CD4-positive, alpha-beta memory T cell (primary cell): ENCODE measurements at regions not wholly inside any gene's neighbourhood (a gene's known extent, or its start where the extent isn't known, plus 50 kb on each side); places are given as distances from the start of the nearest gene placed in this dataset.
A peak's percentile ranks its signal among the peaks of the same experiment; 100 is the strongest.

Source experiments
- CTCF ChIA-PET: fragments of 350-600 bp; sonication (Branson Sonifier 250); formaldehyde crosslinking; loops from one replicate; lab custom pipeline; 2021; ENCODE audit warnings: inconsistent platforms; ENCODE audit not compliant: partially characterized antibody; lab: Charles Lee
- POLR2A ChIA-PET: fragments of 350-600 bp; sonication (Branson Sonifier 250); formaldehyde crosslinking; loops from one replicate; lab custom pipeline; 2021; ENCODE audit not compliant: partially characterized antibody; lab: Charles Lee
- DNase-seq, 5 donors: peaks; one replicate each; pipeline versions ENCODE4 v3.0.0 to v3.0.0-alpha.2; 2020 to 2022; ENCODE audit warnings: mixed read lengths in 1 of 5
- H3K27ac ChIP-seq: one replicate; pipeline ENCODE4 v1.7.0; 2013; ENCODE audit warnings: low read depth, low read length
- H3K27me3 ChIP-seq: 2 replicates; pipeline ENCODE4 v1.7.0; 2013; ENCODE audit warnings: mild to moderate bottlenecking, low read length, moderate library complexity; ENCODE audit not compliant: insufficient read depth
- H3K36me3 ChIP-seq: 2 replicates; pipeline ENCODE4 v1.7.0; 2013; ENCODE audit warnings: mild to moderate bottlenecking, low read length, moderate library complexity; ENCODE audit not compliant: insufficient read depth
- H3K4me1 ChIP-seq: 2 replicates; pipeline ENCODE4 v1.7.0; 2013; ENCODE audit warnings: mild to moderate bottlenecking, low read length, moderate library complexity; ENCODE audit not compliant: insufficient read depth
- H3K4me3 ChIP-seq, 2 donors: one replicate each; pipeline ENCODE4 v1.7.0; 2013; ENCODE audit warnings: low read length in 2 of 2, mild to moderate bottlenecking in 1 of 2
- H3K9me3 ChIP-seq, 2 donors: one replicate each; pipeline ENCODE4 v1.7.0; 2013; ENCODE audit warnings: low read length in 2 of 2, control low read depth in 1 of 2; ENCODE audit not compliant: control insufficient read depth in 1 of 2
- H3K27ac Mint-ChIP-seq, 7 donors: one replicate each; pipeline ENCODE4 v1.8.0; 2020 to 2021; ENCODE audit warnings: mixed read lengths in 7 of 7, mild to moderate bottlenecking in 6 of 7, inconsistent platforms in 3 of 7, moderate library complexity in 3 of 7
- H3K27me3 Mint-ChIP-seq, 2 donors: one replicate each; pipeline ENCODE4 v1.8.0; 2020 to 2021; ENCODE audit warnings: mixed read lengths in 2 of 2
- H3K36me3 Mint-ChIP-seq, 2 donors: one replicate each; pipeline ENCODE4 v1.8.0; 2020 to 2021; ENCODE audit warnings: mixed read lengths in 2 of 2, inconsistent platforms in 1 of 2, mild to moderate bottlenecking in 1 of 2
- H3K4me1 Mint-ChIP-seq, 4 donors: one replicate each; pipeline ENCODE4 v1.8.0; 2020 to 2021; ENCODE audit warnings: mixed read lengths in 4 of 4, mild to moderate bottlenecking in 1 of 4
- H3K4me3 Mint-ChIP-seq, 8 donors: one replicate each; pipeline ENCODE4 v1.8.0; 2020 to 2021; ENCODE audit warnings: mixed read lengths in 8 of 8, mild to moderate bottlenecking in 7 of 8, moderate library complexity in 6 of 8, inconsistent platforms in 3 of 8
- H3K9me3 Mint-ChIP-seq, 8 donors: one replicate each; pipeline ENCODE4 v1.8.0; 2020 to 2021; ENCODE audit warnings: mixed read lengths in 8 of 8, mild to moderate bottlenecking in 5 of 8, inconsistent platforms in 3 of 8, moderate library complexity in 1 of 8
- intact Hi-C: fragments of 100-400 bp; cut with micrococcal nuclease; formaldehyde crosslinking; loops from one replicate; pipeline ENCODE4 v1.15.1; 2023

DNA sequence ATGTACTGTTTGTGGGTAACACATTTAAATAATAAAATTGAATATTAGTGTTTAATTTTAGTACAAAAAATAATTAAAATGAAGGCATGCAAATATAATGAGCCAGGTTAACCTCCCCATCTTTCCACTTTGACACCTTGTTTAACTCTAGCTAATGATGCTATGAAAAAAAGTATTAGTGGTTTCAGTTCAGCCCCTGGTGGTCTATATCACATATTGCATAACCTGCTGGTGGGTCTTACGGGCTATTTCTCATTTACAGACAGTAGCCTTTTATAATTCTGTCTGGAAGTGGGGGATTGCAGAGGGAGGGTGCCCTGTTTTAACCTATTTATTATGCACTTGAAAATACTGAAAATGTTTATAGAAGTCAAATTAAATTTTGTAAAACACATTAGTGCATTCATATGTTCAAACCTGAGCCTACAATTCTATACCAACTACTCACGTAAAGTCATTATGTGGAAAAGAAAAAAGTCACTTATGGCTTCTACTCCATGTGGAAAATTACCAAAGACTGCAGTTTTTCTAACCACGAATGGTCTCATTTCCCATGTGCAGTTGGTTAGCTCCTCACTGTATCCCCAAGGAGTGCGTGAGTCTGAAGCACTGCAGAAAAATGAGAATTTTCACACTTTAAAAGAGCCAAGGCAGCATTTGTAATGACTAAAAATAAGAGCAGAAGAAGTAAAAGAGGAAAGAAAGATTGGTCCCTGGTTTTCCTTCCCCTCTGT, 381.0 kb downstream of the MTX2 start:
- Histone ChIP-seq H3K9me3 (no peaks in the 10 kb centered on the region), H3K36me3 (no peaks in the 10 kb centered on the region), H3K27ac (no peak overlapping the region), H3K27me3 (peaks cover 9% of the 10 kb centered on the region), H3K4me3 (no peak overlapping the region), H3K4me1 (no peaks in the 10 kb centered on the region)
- no peak for DNase-seq
- intact Hi-C loops, result no loop called here
- CTCF ChIA-PET, result interaction anchor here (1.0 to 6.9 kb wide), 7 partner anchors 9 to 523 kb away, joined by 3 to 72 read pairs (median 18); no protein-coding TSS in a partner anchor
- POLR2A ChIA-PET, result no interaction called here
- no peak overlapping the region for H3K4me3 Mint-ChIP-seq
- no peaks in the 10 kb centered on the region for H3K9me3 Mint-ChIP-seq
- peaks cover 31 to 36% of the 10 kb centered on the region in 2 donors for H3K27me3 Mint-ChIP-seq
- peaks cover 0 to 6% (median 5%) of the 10 kb centered on the region in 4 donors for H3K4me1 Mint-ChIP-seq
- H3K27ac Mint-ChIP-seq, result no peak overlapping the region
- no peaks in the 10 kb centered on the region for H3K36me3 Mint-ChIP-seq

DNA sequence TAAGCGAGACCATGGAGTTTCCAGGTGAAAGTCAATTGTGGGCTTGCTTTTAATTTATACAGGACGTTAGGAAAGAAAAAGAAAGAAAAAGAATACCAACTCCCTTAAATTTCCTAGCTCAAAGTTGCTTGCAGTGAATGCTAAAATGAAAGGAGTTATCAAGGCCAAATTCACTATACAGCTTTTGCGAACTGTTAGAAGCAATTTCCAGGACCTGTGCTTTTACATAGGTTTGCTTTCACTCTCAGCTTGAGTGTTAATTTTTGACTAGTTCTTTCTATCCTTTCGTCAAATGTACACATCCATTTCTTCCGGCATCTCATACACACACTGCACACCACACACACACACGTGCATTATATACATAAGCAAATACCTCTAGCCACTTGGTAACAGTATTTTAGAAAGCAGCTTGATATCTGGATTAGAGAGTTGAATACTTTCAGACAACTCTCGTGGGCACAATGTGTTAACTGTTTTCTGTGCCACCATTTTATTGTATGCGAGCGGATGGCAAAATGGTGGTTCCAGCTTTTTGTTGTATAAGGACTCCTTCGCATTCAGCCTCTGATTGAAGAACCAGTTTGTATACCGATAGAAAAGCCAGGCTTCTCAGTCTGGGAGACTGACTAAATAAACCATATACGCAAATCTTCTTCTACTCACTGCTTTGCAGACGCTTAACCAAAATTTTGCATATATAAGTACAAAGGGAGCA, 381.8 kb downstream of the MTX2 start:
- H3K27me3 Mint-ChIP-seq, result peaks cover 26 to 39% of the 10 kb centered on the region in 2 donors
- intact Hi-C loops, result no loop called here
- Histone ChIP-seq H3K27me3 (peaks cover 9% of the 10 kb centered on the region), H3K9me3 (no peaks in the 10 kb centered on the region), H3K27ac (no peak overlapping the region), H3K4me3 (no peak overlapping the region), H3K36me3 (no peaks in the 10 kb centered on the region), H3K4me1 (no peaks in the 10 kb centered on the region)
- ChIA-PET POLR2A (no interaction called here), CTCF (interaction anchor here (0.9 to 6.9 kb wide), 24 partner anchors 8 to 524 kb away, joined by 3 to 72 read pairs (median 5); no protein-coding TSS in a partner anchor)
- no peaks in the 10 kb centered on the region for H3K36me3 Mint-ChIP-seq
- no peak overlapping the region for H3K27ac Mint-ChIP-seq
- H3K4me1 Mint-ChIP-seq, result peaks cover 0 to 6% (median 5%) of the 10 kb centered on the region in 4 donors
- H3K9me3 Mint-ChIP-seq, result no peaks in the 10 kb centered on the region
- no peak overlapping the region for H3K4me3 Mint-ChIP-seq
- DNase-seq, result no peak

DNA sequence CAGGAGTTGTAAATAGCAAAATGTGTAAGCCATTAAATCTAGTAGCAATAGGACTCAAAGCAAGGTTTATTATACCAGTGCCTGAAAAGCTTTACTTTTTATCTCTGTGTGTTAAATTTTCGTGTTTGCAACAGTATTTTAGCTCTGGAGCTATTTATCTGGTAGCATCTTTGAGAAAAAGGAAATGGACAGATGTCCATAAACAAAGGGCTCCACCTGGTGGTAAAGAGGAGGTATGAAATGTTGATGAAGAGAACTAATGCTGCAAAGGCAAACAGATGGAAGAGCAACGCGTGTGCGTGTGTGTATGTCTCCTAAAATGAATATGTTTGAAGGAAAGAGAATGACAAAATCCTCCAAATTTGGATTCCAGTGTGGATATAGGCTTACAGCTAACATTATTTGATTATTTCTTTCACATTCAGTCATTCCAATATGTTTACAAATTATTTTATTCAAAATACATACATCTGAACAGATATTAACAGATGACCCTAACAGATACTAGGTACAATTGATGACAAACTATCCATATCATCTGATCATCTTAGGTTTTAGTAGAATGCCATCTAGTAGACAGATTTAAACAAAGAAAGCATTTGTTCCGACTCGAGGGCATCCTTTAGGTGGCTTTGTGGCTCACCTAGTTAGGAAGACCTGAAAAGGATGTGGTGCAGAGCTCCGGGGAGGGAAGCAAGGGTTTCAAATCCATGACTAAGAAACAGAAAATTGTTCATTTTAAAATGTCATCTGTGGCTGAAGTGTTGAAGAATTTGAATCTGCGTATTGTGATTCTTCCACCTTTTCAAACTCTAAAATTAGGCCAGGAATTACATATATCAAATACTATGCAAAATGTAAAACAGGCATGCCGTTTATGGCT, 383.3 kb downstream of the MTX2 start:
- POLR2A ChIA-PET, result interaction anchor here (0.5 kb wide), 1 partner anchor 566 kb away, joined by 3 read pairs; no protein-coding TSS in a partner anchor
- no peaks in the 10 kb centered on the region for H3K4me1 ChIP-seq
- no peaks in the 10 kb centered on the region for H3K36me3 Mint-ChIP-seq
- H3K4me3 ChIP-seq, result no peak overlapping the region
- H3K27ac ChIP-seq, result no peak overlapping the region
- H3K27ac Mint-ChIP-seq, result no peak overlapping the region
- H3K9me3 ChIP-seq, result no peaks in the 10 kb centered on the region
- peak in 4 of 5 donors; percentile 36 to 50 (median 43) for DNase-seq
- no peaks in the 10 kb centered on the region for H3K36me3 ChIP-seq
- peak overlapping the region in 1 of 8 donors; percentile 0 for H3K4me3 Mint-ChIP-seq
- no peaks in the 10 kb centered on the region for H3K27me3 ChIP-seq
- peaks cover 24 to 31% of the 10 kb centered on the region in 2 donors for H3K27me3 Mint-ChIP-seq
- intact Hi-C loops, result loop anchor here (1.0 to 2.0 kb wide), 3 partner anchors 495 to 1286 kb away; no protein-coding TSS in a partner anchor
- CTCF ChIA-PET, result interaction anchor here (0.8 to 6.9 kb wide), 30 partner anchors 8 to 526 kb away, joined by 3 to 72 read pairs (median 5); no protein-coding TSS in a partner anchor
- H3K9me3 Mint-ChIP-seq, result no peaks in the 10 kb centered on the region
- H3K4me1 Mint-ChIP-seq, result peaks cover 0 to 6% (median 5%) of the 10 kb centered on the region in 4 donors

DNA sequence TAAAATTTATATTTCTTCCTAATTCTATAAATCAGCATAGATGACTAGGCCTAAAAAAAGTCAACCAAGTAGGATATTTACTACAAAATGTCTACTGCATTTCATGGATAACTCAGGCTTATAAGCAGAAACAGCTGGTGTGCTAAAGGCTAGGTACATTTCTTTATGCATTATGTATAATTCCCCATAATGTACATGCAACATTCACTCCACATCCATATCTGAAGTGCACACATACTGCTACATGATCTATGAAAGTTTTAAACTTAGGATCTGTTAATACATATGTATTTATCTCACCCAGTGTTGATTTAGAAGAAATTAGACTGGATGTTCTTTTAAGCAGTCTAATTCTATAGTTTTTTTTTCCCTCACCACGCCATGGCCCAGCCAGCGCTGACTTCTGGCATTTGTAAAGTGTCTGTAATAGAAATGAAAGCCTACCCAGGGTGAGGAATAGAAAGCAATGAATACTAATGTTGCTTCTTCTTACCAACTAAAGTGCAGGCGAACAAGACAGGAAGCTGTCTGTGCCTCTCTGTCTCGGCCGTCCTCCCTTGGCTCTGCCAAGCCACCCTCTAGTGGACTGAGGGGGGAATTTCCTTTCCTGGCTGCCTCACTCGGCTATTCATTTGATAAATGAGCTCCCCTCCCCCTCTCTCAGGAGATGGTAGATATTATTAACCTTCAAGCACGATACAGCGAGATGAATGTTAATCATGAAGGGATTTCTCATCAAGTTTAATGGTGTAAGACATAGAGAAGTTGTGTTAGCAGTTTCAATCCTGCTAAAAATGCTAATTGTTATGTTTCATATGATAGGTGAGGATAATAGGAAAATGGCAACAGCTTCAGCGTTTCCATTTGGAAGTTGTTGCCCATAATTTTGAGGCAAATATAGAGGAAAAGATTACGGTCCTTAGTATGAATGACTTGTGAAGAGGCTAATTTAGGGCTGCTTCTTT, 384.5 kb downstream of the MTX2 start:
- H3K9me3 Mint-ChIP-seq, result no peaks in the 10 kb centered on the region
- Histone ChIP-seq H3K4me3 (no peak overlapping the region), H3K4me1 (no peaks in the 10 kb centered on the region), H3K27ac (no peak overlapping the region), H3K36me3 (no peaks in the 10 kb centered on the region), H3K27me3 (no peaks in the 10 kb centered on the region), H3K9me3 (no peaks in the 10 kb centered on the region)
- no peak overlapping the region for H3K4me3 Mint-ChIP-seq
- ChIA-PET POLR2A (no interaction called here), CTCF (interaction anchor here (0.9 to 6.9 kb wide), 8 partner anchors 10 to 527 kb away, joined by 3 to 72 read pairs (median 13); no protein-coding TSS in a partner anchor)
- H3K27me3 Mint-ChIP-seq, result peaks cover 23 to 34% of the 10 kb centered on the region in 2 donors
- intact Hi-C loops, result loop anchor here (2.0 kb wide), 1 partner anchor 1287 kb away; no protein-coding TSS in a partner anchor
- H3K4me1 Mint-ChIP-seq, result peaks cover 0 to 6% (median 5%) of the 10 kb centered on the region in 4 donors
- peak in 2 of 5 donors; percentile 6 for DNase-seq
- H3K36me3 Mint-ChIP-seq, result no peaks in the 10 kb centered on the region
- H3K27ac Mint-ChIP-seq, result no peak overlapping the region

DNA sequence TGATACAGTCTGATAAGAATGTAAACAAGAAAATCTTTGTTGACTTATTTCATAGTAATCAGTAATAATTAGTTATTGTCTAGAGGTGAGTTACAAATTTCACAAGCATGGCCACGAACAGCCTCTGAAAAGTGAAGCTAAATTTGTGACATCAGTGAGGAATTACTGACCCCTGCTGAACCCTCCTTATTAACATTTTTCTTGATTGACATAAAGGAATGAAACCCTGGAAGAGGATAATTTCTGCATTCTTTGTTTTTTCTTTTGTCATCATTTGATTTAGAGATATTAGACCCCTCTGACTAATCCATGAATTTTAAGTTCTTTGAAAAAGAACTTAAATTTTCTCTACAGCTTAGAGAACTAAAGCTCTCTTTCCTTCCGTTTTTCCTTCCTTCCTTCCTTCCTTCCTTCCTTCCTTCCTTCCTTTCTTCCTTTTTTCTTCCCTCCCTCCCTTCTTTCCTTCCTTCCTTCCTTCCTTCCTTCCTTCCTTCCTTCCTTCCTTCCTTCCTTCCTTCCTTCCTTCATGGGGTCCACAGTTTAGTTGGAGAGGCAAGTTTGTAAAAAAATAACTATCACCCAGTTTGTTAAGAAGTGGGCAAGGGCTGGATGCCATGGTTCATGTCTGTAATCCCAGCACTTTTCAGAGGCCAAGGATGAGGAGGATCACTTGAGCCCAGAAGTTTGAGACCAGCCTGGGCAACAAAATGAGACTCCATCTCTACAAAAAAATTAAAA, 387.0 kb downstream of the MTX2 start:
- peaks cover 18 to 36% of the 10 kb centered on the region in 2 donors for H3K27me3 Mint-ChIP-seq
- intact Hi-C loops, result no loop called here
- no peaks in the 10 kb centered on the region for H3K27me3 ChIP-seq
- H3K27ac ChIP-seq, result no peak overlapping the region
- H3K4me3 Mint-ChIP-seq, result no peak overlapping the region
- ChIA-PET POLR2A (no interaction called here), CTCF (interaction anchor here (6.9 kb wide), 1 partner anchor 529 kb away, joined by 72 read pairs; no protein-coding TSS in a partner anchor)
- DNase-seq, result no peak
- no peak overlapping the region for H3K27ac Mint-ChIP-seq
- no peaks in the 10 kb centered on the region for H3K9me3 ChIP-seq
- H3K36me3 Mint-ChIP-seq, result no peaks in the 10 kb centered on the region
- H3K4me1 ChIP-seq, result no peaks in the 10 kb centered on the region
- no peak overlapping the region for H3K4me3 ChIP-seq
- no peaks in the 10 kb centered on the region for H3K9me3 Mint-ChIP-seq
- no peaks in the 10 kb centered on the region for H3K36me3 ChIP-seq
- peaks cover 0 to 6% (median 5%) of the 10 kb centered on the region in 4 donors for H3K4me1 Mint-ChIP-seq

DNA sequence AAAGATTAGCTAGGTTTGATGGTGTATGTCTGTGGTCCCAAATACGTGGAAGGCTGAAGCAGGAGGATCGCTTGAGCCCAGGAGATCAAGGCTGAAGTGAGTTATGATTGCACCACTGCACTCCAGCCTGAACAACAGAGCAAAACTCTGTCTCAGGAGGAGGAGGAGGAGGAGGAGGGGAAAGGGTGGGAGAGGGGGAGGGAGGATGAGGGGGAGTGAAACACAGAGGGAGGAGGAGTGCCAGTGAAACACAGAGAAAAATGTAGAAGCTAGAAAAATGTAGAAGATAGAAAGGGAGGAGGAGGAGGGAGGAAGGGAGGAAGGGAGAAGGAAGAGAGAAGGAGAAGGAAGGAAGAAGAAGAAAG, 387.5 kb downstream of the MTX2 start:
- Histone ChIP-seq H3K9me3 (no peaks in the 10 kb centered on the region), H3K4me3 (no peak overlapping the region), H3K36me3 (no peaks in the 10 kb centered on the region), H3K27me3 (no peaks in the 10 kb centered on the region), H3K4me1 (no peaks in the 10 kb centered on the region), H3K27ac (no peak overlapping the region)
- Mint-ChIP-seq H3K27ac (no peak overlapping the region), H3K9me3 (peaks cover 0 to 2% (median 0%) of the 10 kb centered on the region in 8 donors), H3K36me3 (no peaks in the 10 kb centered on the region), H3K4me1 (peaks cover 0 to 6% (median 5%) of the 10 kb centered on the region in 4 donors), H3K4me3 (no peak overlapping the region), H3K27me3 (peaks cover 19 to 37% of the 10 kb centered on the region in 2 donors)
- CTCF ChIA-PET, result no interaction called here
- no peak for DNase-seq
- intact Hi-C loops, result no loop called here
- POLR2A ChIA-PET, result no interaction called here
